HG03469 (cell line): ENCODE measurements at regions not wholly inside any gene's neighbourhood (a gene's known extent, or its start where the extent isn't known, plus 50 kb on each side); places are given as distances from the start of the nearest gene placed in this dataset.
"Not testable (repeated sequence)": the region's sequence is repeated elsewhere in the genome, so short reads cannot be mapped to it uniquely, and the experiment has no call there.

ENCODE experiments used
- ATAC-seq: cut with Tn5 transposase; IDR thresholded peaks from one replicate; pipeline ENCODE4 v1.9.1; 2021; ENCODE audit warnings: mild to moderate bottlenecking, moderate library complexity, moderate number of reproducible peaks; ENCODE audit not compliant: unreplicated experiment

- ATAC-seq: no peak
Measured at GRCh38 chr4:34253239-34253638, 1991.1 kb downstream of the ARAP2 start.

- no peak for ATAC-seq
Measured at GRCh38 chr4:34258176-34258575, 1986.1 kb downstream of the ARAP2 start.

- no peak for ATAC-seq
Measured at GRCh38 chr4:34261799-34262314, 1982.5 kb downstream of the ARAP2 start.

GRCh38 chr4:34269613-34270012 lies 1974.7 kb downstream of the ARAP2 start:
- ATAC-seq: no peak

- no peak for ATAC-seq
Measured at GRCh38 chr4:34271479-34272355, 1972.6 kb downstream of the ARAP2 start.

- no peak for ATAC-seq
Measured at GRCh38 chr4:34279011-34279410, 1965.3 kb downstream of the ARAP2 start.

- no peak for ATAC-seq
Measured at GRCh38 chr4:34280131-34280530, 1964.2 kb downstream of the ARAP2 start.

- ATAC-seq: no peak
Measured at GRCh38 chr4:34281826-34282225, 1962.5 kb downstream of the ARAP2 start.

- no peak for ATAC-seq
Measured at GRCh38 chr4:34289489-34289888, 1954.8 kb downstream of the ARAP2 start.

GRCh38 chr4:34289962-34290361 lies 1954.4 kb downstream of the ARAP2 start:
- ATAC-seq: no peak

- no peak for ATAC-seq
Measured at GRCh38 chr4:34293459-34293858, 1950.9 kb downstream of the ARAP2 start.

- ATAC-seq: no peak
Measured at GRCh38 chr4:34309383-34309906, 1934.9 kb downstream of the ARAP2 start.

- ATAC-seq: no peak
Measured at GRCh38 chr4:34318773-34319172, 1925.5 kb downstream of the ARAP2 start.

- no peak for ATAC-seq
Measured at GRCh38 chr4:34323549-34324320, 1920.6 kb downstream of the ARAP2 start.

- ATAC-seq: no peak
Measured at GRCh38 chr4:34328939-34329338, 1915.4 kb downstream of the ARAP2 start.

GRCh38 chr4:34335156-34335555 lies 1909.2 kb downstream of the ARAP2 start:
- not testable (repeated sequence) for ATAC-seq

GRCh38 chr4:34335556-34335955 lies 1908.8 kb downstream of the ARAP2 start:
- not testable (repeated sequence) for ATAC-seq

GRCh38 chr4:34362654-34363053 lies 1881.7 kb downstream of the ARAP2 start:
- ATAC-seq: no peak

- ATAC-seq: no peak
Measured at GRCh38 chr4:34363842-34364241, 1880.5 kb downstream of the ARAP2 start.

GRCh38 chr4:34365946-34366345 lies 1878.4 kb downstream of the ARAP2 start:
- ATAC-seq: no peak

GRCh38 chr4:34371676-34372075 lies 1872.6 kb downstream of the ARAP2 start:
- ATAC-seq: no peak
